Right ventricle myocardium inferior (tissue), 1 donor: ENCODE measurements at regions not wholly inside any gene's neighbourhood (a gene's known extent, or its start where the extent isn't known, plus 50 kb on each side); places are given as distances from the start of the nearest gene placed in this dataset.
"Not testable (repeated sequence)": the region's sequence is repeated elsewhere in the genome, so short reads cannot be mapped to it uniquely, and the experiment has no call there.

Source experiments
- ATAC-seq: fragments of 200-7000 bp; cut with Tn5 transposase; one replicate; pipeline ENCODE4 v1.9.1; 2020; ENCODE audit warnings: mild to moderate bottlenecking, moderate library complexity
- DNase-seq: peaks from one replicate; pipeline ENCODE4 v3.0.0; 2021; ENCODE audit errors: missing footprints
- intact Hi-C: fragments of 100-400 bp; cut with DNase I; formaldehyde crosslinking; loops from one replicate; pipeline ENCODE4 v1.11.0; 2022
- donor health status: DM: no; HTN: yes; CAD: no; lungs with severe emphysema.

GRCh38 chrY:16522021-16522420 is 1358.0 kb downstream of the CDY2B start:
- intact Hi-C loops = no loop called here
- DNase-seq (no peak), ATAC-seq (no peak)

- ATAC-seq (no peak), DNase-seq (no peak)
- intact Hi-C loops = no loop called here
Measured at GRCh38 chrY:16502733-16503214, 1377.2 kb downstream of the CDY2B start.

- DNase-seq (no peak), ATAC-seq (no peak)
- intact Hi-C loops = no loop called here
Measured at GRCh38 chrY:16490706-16491105, 1389.3 kb downstream of the CDY2B start.

GRCh38 chrY:16486696-16487215 is 1393.3 kb downstream of the CDY2B start:
- no peak for ATAC-seq

GRCh38 chrY:16480031-16480430 is 1400.0 kb downstream of the CDY2B start:
- intact Hi-C loops = no loop called here
- DNase-seq = no peak
- ATAC-seq = peak; percentile 34

More at GRCh38 chrY:16486696-16487215, 1393.3 kb downstream of the CDY2B start:
- intact Hi-C loops = no loop called here
- no peak for DNase-seq

GRCh38 chrY:16474053-16474452 is 1406.0 kb downstream of the CDY2B start:
- DNase-seq (no peak), ATAC-seq (no peak)
- intact Hi-C loops = no loop called here

GRCh38 chrY:16454799-16455198 is 1425.2 kb downstream of the CDY2B start:
- intact Hi-C loops = no loop called here
- no peak for ATAC-seq
- no peak for DNase-seq

- intact Hi-C loops = no loop called here
- no peak for ATAC-seq
Measured at GRCh38 chrY:16446152-16446551, 1433.9 kb downstream of the CDY2B start.

GRCh38 chrY:16409206-16409923 is 1470.7 kb downstream of the CDY2B start:
- intact Hi-C loops, ATAC-seq, DNase-seq: not testable (repeated sequence)

More at GRCh38 chrY:16446152-16446551, 1433.9 kb downstream of the CDY2B start:
- no peak for DNase-seq

- ATAC-seq, intact Hi-C loops, DNase-seq: not testable (repeated sequence)
Measured at GRCh38 chrY:16379458-16379857, 1500.6 kb downstream of the CDY2B start.

- ATAC-seq, DNase-seq, intact Hi-C loops: not testable (repeated sequence)
Measured at GRCh38 chrY:16341592-16341991, 1538.4 kb downstream of the CDY2B start.

- DNase-seq, ATAC-seq, intact Hi-C loops: not testable (repeated sequence)
Measured at GRCh38 chrY:16330032-16330758, 1549.8 kb downstream of the CDY2B start.

GRCh38 chrY:16329135-16329820 is 1550.7 kb downstream of the CDY2B start:
- ATAC-seq, DNase-seq, intact Hi-C loops: not testable (repeated sequence)
